K562 (cell line): ENCODE measurements at regions not wholly inside any gene's neighbourhood (a gene's known extent, or its start where the extent isn't known, plus 50 kb on each side); places are given as distances from the start of the nearest gene placed in this dataset.
A peak's percentile ranks its signal among the peaks of the same experiment; 100 is the strongest.

ENCODE experiments used
- ATAC-seq: fragments of 200-7000 bp; cut with Tn5 transposase; 3 replicates; pipeline ENCODE4 v1.9.1; 2020; ENCODE audit warnings: moderate library complexity
- BruUV-seq: library from RNA; stranded (reverse); fragments of 400-500 nt; replicated peaks from 2 replicates; lab custom pipeline; 2021; lab: Mats Ljungman, UMichigan
- CTCF ChIA-PET: fragments of 300-600 bp; formaldehyde crosslinking; extraction: SDS; loops from one replicate; lab custom pipeline; 2021; ENCODE audit warnings: low intra/inter-chr PET ratio; lab: Yijun Ruan, JAX
- POLR2A ChIA-PET: fragments of 300-600, 350-650 bp; sonication (Branson Sonifier 250); formaldehyde crosslinking; extraction: SDS; loops from one replicate; lab custom pipeline; 2021; ENCODE audit warnings: antibody characterized with exemption, inconsistent platforms; lab: Yijun Ruan, JAX
- DNase-seq, 4 experiments: peaks; one replicate each; pipeline versions ENCODE4 v3.0.0 to v3.0.0-alpha.2; 2011 to 2018; ENCODE audit warnings: low spot score in 3 of 4, mixed read lengths in 3 of 4; ENCODE audit errors: extremely low read depth in 1 of 4
- FAIRE-seq: peaks from 2 replicates; lab custom pipeline; 2011; peaks lifted over from hg19 to GRCh38; lab: Jason Lieb, UNC
- H2AFZ ChIP-seq: 2 replicates; pipeline ENCODE4 v1.6.0; 2011; ENCODE audit warnings: low read depth, low read length, control low read depth, inconsistent platforms
- H3K27ac ChIP-seq: fragments of 200-600 bp; 3 replicates; pipeline ENCODE4 v1.8.0; 2011; ENCODE audit warnings: low read depth, mild to moderate bottlenecking, control low read depth, inconsistent platforms, low read length, moderate library complexity, mixed read lengths; ENCODE audit errors: extremely low read depth
- H3K27me3 ChIP-seq, 2 experiments: fragments of 300-600 bp in 1 of 2; 2 replicates in 1 of 2; 3 replicates in 1 of 2; pipeline versions ENCODE4 v1.6.0 to v1.8.0; 2011; ENCODE audit warnings: inconsistent platforms in 2 of 2, low read length in 2 of 2, mild to moderate bottlenecking in 1 of 2, mixed read lengths in 1 of 2, moderate library complexity in 1 of 2; ENCODE audit not compliant: control insufficient read depth in 2 of 2, insufficient read depth in 2 of 2
- H3K36me3 ChIP-seq: fragments of 300-600 bp; 3 replicates; pipeline ENCODE4 v1.8.0; 2011; ENCODE audit warnings: mild to moderate bottlenecking, low read length, inconsistent platforms; ENCODE audit not compliant: control insufficient read depth, insufficient read depth
- H3K4me1 ChIP-seq, 2 experiments: fragments of 200-600 bp in 1 of 2; replicated peaks in 1 of 2; 2 replicates in 1 of 2; 3 replicates in 1 of 2; pipeline versions ENCODE4 v1.5.1 to v1.8.0; 2011; ENCODE audit warnings: inconsistent platforms in 2 of 2, low read length in 2 of 2, mild to moderate bottlenecking in 1 of 2, mixed read lengths in 1 of 2, moderate library complexity in 1 of 2; ENCODE audit not compliant: control insufficient read depth in 2 of 2, insufficient read depth in 2 of 2
- H3K4me2 ChIP-seq: 2 replicates; pipeline ENCODE4 v1.6.1; 2011; ENCODE audit warnings: low read length, control low read depth, inconsistent platforms, mixed read lengths; ENCODE audit not compliant: insufficient read depth
- H3K4me3 ChIP-seq: fragments of 200-600 bp; sonication (generic), shearing (Covaris generic); 2 replicates; pipeline ENCODE4 v1.5.1; 2016; ENCODE audit warnings: control low read depth, inconsistent platforms
- H3K79me2 ChIP-seq: fragments of 200-600 bp; 3 replicates; pipeline ENCODE4 v1.8.0; 2011; ENCODE audit warnings: low read length, inconsistent platforms; ENCODE audit not compliant: control insufficient read depth, insufficient read depth
- H3K9ac ChIP-seq, 2 experiments: 2 replicates each; pipeline versions ENCODE4 v1.6.0 to v1.6.1; 2011; ENCODE audit warnings: low read depth in 2 of 2, low read length in 2 of 2, control low read depth in 1 of 2, inconsistent platforms in 1 of 2, mild to moderate bottlenecking in 1 of 2, mixed read lengths in 1 of 2; ENCODE audit not compliant: insufficient read depth in 1 of 2
- H3K9me1 ChIP-seq: one replicate; pipeline ENCODE4 v1.6.0; 2011; ENCODE audit warnings: inconsistent platforms, mild to moderate bottlenecking, low read length, moderate library complexity; ENCODE audit not compliant: control insufficient read depth, insufficient read depth
- H3K9me3 ChIP-seq: replicated peaks from 2 replicates; pipeline ENCODE4 v1.5.1; 2011; ENCODE audit warnings: low read depth, low read length, inconsistent platforms; ENCODE audit not compliant: control insufficient read depth, insufficient read depth
- H4K20me1 ChIP-seq: replicated peaks from 2 replicates; pipeline ENCODE4 v1.6.1; 2011; ENCODE audit warnings: low read length, inconsistent platforms, mixed read lengths; ENCODE audit not compliant: control insufficient read depth, insufficient read depth
- E2F8 ChIP-seq: fragments of 450-650 bp; IDR thresholded peaks from 2 replicates; pipeline ENCODE4 v1.7.1; 2018; ENCODE audit warnings: mild to moderate bottlenecking, low read depth; ENCODE audit not compliant: partially characterized antibody
- HCFC1 ChIP-seq: IDR thresholded peaks from 2 replicates; pipeline ENCODE4 v1.6.1; 2012; ENCODE audit warnings: low read depth, low read length, improper control_type of control experiment
- HNRNPUL1 ChIP-seq: fragments of 200-400 bp; formaldehyde crosslinking; IDR thresholded peaks from 2 replicates; pipeline ENCODE4 v1.6.1; 2017; ENCODE audit warnings: low read length
- RFX1 ChIP-seq: fragments of 450-650 bp; IDR thresholded peaks from 2 replicates; pipeline ENCODE4 v1.6.1; 2016; ENCODE audit warnings: mild to moderate bottlenecking, moderate library complexity
- ZBTB1 ChIP-seq: sonication (generic); formaldehyde crosslinking; IDR thresholded peaks from 2 replicates; pipeline ENCODE4 v1.8.1; 2023; ENCODE audit warnings: missing genetic modification reagents, low read depth, mild to moderate bottlenecking, borderline replicate concordance
- WGBS: fragments of 100-300 bp; shearing (Covaris generic); methylation state at CpG from one replicate; pipeline ENCODE4 v1.1.6; 2016; ENCODE audit warnings: low coverage, mixed read lengths; ENCODE audit not compliant: insufficient coverage; ENCODE audit errors: missing lambda C conversion rate; 5-methylcytosine and 5-hydroxymethylcytosine counted together
- in situ Hi-C: fragments of 300-500 bp; cut with MboI; formaldehyde crosslinking; loops from 4 replicates; pipeline ENCODE4 v1.15.0; 2018; ENCODE audit warnings: inconsistent platforms, mixed read lengths
- intact Hi-C: fragments of 100-400 bp; cut with micrococcal nuclease; formaldehyde crosslinking; loops from 2 replicates; pipeline ENCODE4 v1.14.2; 2022
- TF ChIP-seq, protein P1 (sequence below): sonication (generic); formaldehyde crosslinking; IDR thresholded peaks from 2 replicates; pipeline ENCODE4 v1.5.0; 2020; ENCODE audit warnings: missing genetic modification reagents
- TF ChIP-seq, protein P2 (sequence below): fragments of 250-450 bp; sonication (Bioruptor Pico); IDR thresholded peaks from 2 replicates; pipeline ENCODE4 v1.8.0; 2022; ENCODE audit warnings: inconsistent platforms, mild to moderate bottlenecking, moderate library complexity, borderline replicate concordance

- in situ Hi-C loops: no loop called here
- ChIA-PET CTCF (no interaction called here), POLR2A (no interaction called here)
- H4K20me1 ChIP-seq: no peaks in the 10 kb centered on the region
- no peak for FAIRE-seq
- WGBS: 65% methylated on average over 2 of the region's 2 CpGs
- ATAC-seq: no peak
- H3K9me1 ChIP-seq: no peaks in the 10 kb centered on the region
- no peaks in the 10 kb centered on the region; the same call in 1 of the 3 replicates for H3K36me3 ChIP-seq
- H3K9me3 ChIP-seq: no peaks in the 10 kb centered on the region
- no peak overlapping the region for H3K4me3 ChIP-seq
- H3K4me2 ChIP-seq: no peak overlapping the region
- BruUV-seq: no TSS peak
- no peak overlapping the region for H3K9ac ChIP-seq
- H3K27me3 ChIP-seq: no peaks in the 10 kb centered on the region
- H3K79me2 ChIP-seq: no peaks in the 10 kb centered on the region
- DNase-seq: peak in 2 of 4 experiments; percentile 10 to 16
- H3K4me1 ChIP-seq: no peaks in the 10 kb centered on the region
- no peak overlapping the region for H3K27ac ChIP-seq
- TF ChIP-seq RFX1: peak; percentile 58
- TF ChIP-seq ZBTB1: no peak
- TF ChIP-seq, protein P1, sequence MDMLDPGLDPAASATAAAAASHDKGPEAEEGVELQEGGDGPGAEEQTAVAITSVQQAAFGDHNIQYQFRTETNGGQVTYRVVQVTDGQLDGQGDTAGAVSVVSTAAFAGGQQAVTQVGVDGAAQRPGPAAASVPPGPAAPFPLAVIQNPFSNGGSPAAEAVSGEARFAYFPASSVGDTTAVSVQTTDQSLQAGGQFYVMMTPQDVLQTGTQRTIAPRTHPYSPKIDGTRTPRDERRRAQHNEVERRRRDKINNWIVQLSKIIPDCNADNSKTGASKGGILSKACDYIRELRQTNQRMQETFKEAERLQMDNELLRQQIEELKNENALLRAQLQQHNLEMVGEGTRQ (CRISPR knock-in tag): no peak
- no peak for TF ChIP-seq HNRNPUL1
- TF ChIP-seq, protein P2, sequence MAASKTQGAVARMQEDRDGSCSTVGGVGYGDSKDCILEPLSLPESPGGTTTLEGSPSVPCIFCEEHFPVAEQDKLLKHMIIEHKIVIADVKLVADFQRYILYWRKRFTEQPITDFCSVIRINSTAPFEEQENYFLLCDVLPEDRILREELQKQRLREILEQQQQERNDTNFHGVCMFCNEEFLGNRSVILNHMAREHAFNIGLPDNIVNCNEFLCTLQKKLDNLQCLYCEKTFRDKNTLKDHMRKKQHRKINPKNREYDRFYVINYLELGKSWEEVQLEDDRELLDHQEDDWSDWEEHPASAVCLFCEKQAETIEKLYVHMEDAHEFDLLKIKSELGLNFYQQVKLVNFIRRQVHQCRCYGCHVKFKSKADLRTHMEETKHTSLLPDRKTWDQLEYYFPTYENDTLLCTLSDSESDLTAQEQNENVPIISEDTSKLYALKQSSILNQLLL (CRISPR knock-in tag): no peak
- TF ChIP-seq E2F8: no peak
- TF ChIP-seq HCFC1: no peak
- intact Hi-C loops: no loop called here
- H2AFZ ChIP-seq: no peak overlapping the region
Observed at GRCh38 chr15:87349181-87349580, 907.4 kb downstream of the NTRK3 start.
